ENCODE measurements at regions not wholly inside any gene's neighbourhood (a gene's known extent, or its start where the extent isn't known, plus 50 kb on each side); places are given as distances from the start of the nearest gene placed in this dataset.

GRCh38 chr15:87527416-87527815 lies 729.1 kb downstream of the NTRK3 start:
- TF ChIP-seq ZNF384 (IDR thresholded peaks at IDR 0.05) (no peak), ELF4 (IDR thresholded peaks at IDR 0.05) (no peak), FOXM1 (IDR thresholded peaks at IDR 0.05; ENCODE audit: borderline replicate concordance) (no peak), L3MBTL2 (conservative IDR thresholded peaks at IDR 0.05) (no peak), FOXK2 (IDR thresholded peaks at IDR 0.05) (no peak)
